ENCODE measurements at regions not wholly inside any gene's neighbourhood (a gene's known extent, or its start where the extent isn't known, plus 50 kb on each side); places are given as distances from the start of the nearest gene placed in this dataset.
"Not testable (repeated sequence)": the region's sequence is repeated elsewhere in the genome, so short reads cannot be mapped to it uniquely, and the experiment has no call there.

DNA sequence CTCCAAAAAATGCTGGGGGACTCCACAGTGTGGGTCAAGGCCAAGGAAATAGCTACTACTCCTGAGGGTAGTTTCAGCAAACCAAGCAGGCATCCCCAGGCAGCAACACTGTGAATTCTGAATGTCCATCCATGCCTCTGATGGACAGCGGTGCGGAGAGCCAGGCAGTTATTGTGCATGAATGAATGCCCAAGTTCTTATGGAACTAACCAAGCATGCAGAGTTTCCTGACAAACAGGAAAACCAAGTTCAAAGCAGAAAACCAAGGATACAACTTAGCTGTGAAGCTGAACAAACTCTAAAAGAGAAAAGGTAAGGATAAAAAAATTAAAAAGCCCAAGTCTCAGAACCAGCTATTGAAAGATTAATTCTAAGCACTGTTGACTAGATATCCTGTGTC, 642.6 kb upstream of the HS3ST1 start:
- no peak for DNase-seq (ENCODE audit: low read depth)

- no peak for DNase-seq (ENCODE audit: low read depth)
These were observed 625.3 kb upstream of the HS3ST1 start for GRCh38 chr4:12053966-12054365.

GRCh38 chr4:12053556-12053955, 624.9 kb upstream of the HS3ST1 start:
- DNase-seq (ENCODE audit: low read depth): no peak

GRCh38 chr4:12050357-12050756, 621.7 kb upstream of the HS3ST1 start:
- DNase-seq (ENCODE audit: low read depth): no peak

DNA sequence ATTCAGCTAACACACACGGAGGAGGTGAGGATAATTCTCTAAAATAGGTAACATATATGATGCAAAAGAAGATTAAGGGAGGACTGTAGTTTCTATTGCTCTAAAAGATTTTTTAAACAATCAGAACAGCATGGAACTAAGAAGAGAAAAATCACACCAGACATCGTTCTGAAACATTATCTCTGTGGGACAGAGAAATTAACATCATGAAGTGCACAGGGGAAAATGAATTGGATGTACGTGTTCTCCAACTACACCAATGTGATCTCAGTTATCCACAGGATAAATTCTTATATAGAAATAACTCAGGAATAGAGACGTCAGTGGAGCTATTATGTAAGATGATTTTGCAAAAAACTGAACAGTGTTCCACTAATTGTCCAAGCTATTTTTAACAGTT, 614.1 kb upstream of the HS3ST1 start:
- no peak for DNase-seq (ENCODE audit: low read depth)

- no peak for DNase-seq (ENCODE audit: low read depth)
These were observed 613.1 kb upstream of the HS3ST1 start for GRCh38 chr4:12041828-12042227.

DNA sequence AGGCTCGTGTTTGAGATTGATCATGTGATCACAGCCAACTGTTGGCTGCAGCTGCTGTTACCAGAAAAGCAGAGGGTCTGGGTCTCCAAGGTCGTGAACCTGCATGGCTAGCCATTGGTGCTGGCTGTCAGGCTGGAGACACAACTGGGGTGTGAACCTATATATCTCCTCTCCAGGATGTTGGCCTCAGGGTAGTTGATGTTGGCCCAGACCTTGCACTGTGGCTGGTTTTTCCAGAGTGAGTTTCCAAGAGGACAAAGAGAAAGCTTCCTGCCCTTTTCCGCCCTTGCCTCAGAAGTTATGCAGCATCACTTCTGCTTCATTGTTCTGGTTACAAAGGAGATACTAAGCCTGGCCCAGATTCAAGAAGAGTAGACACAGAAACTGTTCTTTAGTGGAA, 607.8 kb upstream of the HS3ST1 start:
- no peak for DNase-seq (ENCODE audit: low read depth)

- DNase-seq (ENCODE audit: low read depth): no peak
These were observed 599.6 kb upstream of the HS3ST1 start for GRCh38 chr4:12028258-12028657.

GRCh38 chr4:12022409-12022808, 593.7 kb upstream of the HS3ST1 start:
- DNase-seq (ENCODE audit: low read depth): no peak

DNA sequence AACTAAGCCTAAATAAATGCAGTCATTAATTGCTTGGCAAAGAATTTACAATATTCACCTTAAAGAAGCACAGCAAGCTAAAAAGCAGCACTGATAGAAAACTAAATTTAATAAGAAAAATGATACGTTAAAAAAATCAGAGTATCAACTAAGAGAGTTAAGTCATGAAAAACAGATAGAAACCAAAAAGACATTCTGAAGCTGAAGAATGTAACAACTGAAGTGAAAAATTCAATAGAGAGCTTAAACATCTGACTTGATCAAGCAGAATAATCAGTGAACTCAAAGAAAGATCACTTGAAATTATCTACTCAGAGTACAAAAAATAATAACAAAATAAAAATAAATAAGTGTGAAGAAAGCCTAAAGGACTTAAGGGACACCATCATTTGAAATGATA, 588.0 kb upstream of the HS3ST1 start:
- DNase-seq (ENCODE audit: low read depth): no peak

- no peak for DNase-seq (ENCODE audit: low read depth)
These were observed 576.8 kb upstream of the HS3ST1 start for GRCh38 chr4:12005471-12005870.

GRCh38 chr4:11996581-11996980, 567.9 kb upstream of the HS3ST1 start:
- DNase-seq (ENCODE audit: low read depth): not testable (repeated sequence)

GRCh38 chr4:11976726-11977263, 548.1 kb upstream of the HS3ST1 start:
- DNase-seq (ENCODE audit: low read depth): no peak

DNA sequence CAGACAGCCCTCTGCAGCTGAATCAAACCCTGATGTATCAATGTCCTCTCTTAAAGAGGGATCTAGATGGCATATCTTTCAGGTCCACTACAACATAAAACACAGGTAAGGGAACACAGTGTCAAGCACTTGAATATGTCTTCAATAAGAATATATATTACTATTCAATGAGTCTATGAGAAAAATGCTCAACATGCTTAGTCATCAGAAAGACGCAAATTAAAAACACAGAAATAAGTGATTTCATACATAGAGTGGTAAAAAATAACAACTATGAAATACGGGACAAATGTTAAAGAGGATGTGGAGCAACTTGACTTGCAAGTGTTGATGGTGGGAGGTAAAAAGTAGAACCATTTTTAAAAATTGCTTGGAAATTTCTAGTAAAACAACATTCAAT, 544.6 kb upstream of the HS3ST1 start:
- DNase-seq (ENCODE audit: low read depth): no peak

DNA sequence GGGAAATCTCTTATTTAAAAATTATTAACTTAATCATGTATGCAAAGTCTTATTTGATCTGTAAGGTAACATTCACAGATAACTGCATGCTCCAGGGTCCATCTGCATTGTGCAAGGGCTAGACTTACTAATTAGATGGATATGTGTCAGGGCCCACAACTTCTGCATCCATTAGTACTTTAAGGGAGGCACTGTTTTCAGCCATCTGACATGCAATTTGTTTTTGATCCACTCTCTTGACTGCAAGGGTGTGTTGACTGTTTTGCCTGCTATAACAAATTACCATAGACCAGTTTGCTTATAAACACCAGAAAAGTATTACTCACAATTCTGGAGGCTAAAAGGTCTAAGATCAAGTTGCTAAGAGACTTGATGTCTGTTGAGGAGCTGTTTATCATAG, 542.1 kb upstream of the HS3ST1 start:
- DNase-seq (ENCODE audit: low read depth): no peak

GRCh38 chr4:11966782-11967181, 538.1 kb upstream of the HS3ST1 start:
- no peak for DNase-seq (ENCODE audit: low read depth)

GRCh38 chr4:11954093-11954492, 525.4 kb upstream of the HS3ST1 start:
- DNase-seq (ENCODE audit: low read depth): no peak

DNA sequence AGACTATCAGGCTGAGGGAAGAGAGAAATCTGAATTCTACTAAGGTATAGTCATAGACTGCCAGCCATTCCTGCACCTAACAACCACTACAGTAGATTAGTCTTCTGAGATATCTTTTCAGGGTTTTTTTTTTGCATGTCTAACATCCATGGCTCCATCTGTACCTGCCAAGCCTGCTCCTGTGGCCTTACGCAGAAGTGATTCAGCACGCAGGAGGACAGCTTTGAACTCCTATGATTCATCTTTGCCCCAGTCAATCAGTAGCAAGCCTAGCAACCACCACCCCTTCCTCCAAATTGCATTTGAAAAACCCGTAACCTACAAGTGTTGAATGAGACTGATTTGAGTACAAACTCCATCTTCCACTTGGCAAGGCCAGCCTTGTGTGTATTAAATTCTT, 520.7 kb upstream of the HS3ST1 start:
- no peak for DNase-seq (ENCODE audit: low read depth)

DNA sequence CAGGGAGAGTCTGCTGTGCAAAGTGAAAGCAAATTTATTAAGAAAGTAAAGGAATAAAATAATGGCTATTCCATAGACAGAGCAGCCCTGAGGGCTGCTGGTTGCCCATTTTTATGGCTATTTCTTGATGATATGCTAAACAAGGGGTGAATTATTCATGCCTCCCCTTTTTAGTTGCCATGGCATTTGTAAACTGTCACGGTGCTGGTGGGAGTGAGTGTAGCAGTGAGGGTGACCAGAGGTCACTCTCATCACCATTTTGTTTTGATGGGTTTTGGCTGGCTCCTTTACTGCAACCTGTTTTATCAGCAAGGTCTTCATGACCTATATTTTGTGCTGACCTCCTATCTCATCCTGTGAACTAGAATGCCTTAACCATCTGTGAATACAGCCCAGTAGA, 518.9 kb upstream of the HS3ST1 start:
- DNase-seq (ENCODE audit: low read depth): not testable (repeated sequence)

DNA sequence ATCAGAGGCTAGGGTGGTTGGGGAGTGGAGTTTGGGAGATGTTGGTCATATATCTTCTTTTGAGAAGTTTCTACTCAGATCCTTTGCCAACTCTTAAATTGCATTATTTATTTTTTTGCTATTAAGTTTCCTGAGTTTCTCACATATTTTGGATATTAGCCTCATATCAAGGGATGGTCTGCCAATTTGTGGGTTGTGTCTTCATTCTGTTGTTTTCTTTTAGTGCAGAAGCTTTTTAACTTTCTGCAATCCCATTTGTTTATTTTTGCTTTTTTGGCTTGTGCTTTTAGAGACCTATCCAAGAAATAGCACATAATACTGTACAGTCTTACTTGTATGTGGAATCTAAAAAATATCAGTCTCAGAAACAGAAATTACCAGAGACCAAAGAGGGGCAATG, 509.2 kb upstream of the HS3ST1 start:
- no peak for DNase-seq (ENCODE audit: low read depth)

DNA sequence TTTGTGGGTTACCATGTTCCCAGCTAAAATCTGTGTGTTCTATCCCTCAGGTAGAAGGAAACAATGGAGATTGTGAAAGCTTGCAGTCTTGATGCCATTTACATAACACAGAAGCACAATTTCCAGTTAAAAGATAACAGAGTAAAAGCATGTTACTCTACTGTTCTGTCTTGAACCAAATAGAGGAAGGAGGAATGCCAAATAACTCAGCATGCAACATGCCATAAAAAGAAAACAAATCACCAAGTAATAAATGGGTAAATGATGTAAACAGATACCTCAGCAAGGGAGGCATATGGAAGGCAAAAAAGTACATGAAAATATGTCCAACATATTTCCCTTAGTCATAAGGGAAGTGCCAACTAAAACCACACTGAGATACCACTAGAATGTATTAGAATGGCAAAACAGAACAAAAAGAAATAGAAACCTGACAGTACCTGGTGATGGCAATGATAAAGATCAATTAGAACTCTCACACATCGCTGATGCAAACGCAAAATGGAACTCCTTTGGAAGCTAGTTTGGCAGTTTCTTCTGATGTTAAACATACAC, 502.6 kb upstream of the HS3ST1 start:
- no peak for DNase-seq (ENCODE audit: low read depth)

DNA sequence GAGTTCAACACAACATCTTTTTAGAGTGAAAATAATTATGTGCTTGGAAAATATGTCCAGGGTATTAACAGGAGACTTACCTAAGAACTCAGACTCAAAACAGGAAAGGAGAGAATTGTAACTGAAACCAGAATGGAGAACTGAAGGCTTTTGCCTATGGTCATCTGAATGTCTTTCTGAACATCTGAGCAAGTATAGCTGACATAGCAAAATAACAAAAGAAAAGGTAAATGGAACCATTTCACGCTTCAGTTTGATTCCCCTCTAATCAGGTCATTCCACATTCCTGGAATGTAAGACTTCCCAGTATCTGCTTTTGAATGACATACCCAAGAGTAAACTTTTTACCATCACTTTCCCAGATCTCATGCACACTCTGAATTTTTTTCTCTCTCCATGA, 500.4 kb upstream of the HS3ST1 start:
- no peak for DNase-seq (ENCODE audit: low read depth)

DNA sequence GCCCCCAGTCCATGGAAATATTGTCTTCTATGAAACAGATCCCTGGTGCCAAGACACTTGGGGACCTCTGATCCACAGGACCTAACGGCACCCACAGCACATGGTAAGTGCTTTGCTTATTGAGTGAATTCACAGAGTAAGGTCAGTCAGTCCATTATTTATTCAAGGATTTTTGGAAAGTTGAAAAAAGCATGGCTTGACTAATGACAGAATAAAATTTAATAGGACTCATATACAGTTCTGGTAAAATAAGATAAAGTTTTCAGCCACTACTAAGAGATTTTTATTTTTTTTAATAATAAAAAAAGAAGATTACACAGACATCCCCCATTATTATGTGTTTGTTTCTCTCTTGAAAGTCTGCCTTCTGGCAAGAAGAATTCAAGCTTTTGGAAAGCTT, 490.6 kb upstream of the HS3ST1 start:
- no peak for DNase-seq (ENCODE audit: low read depth)

- no peak for DNase-seq (ENCODE audit: low read depth)
These were observed 485.7 kb upstream of the HS3ST1 start for GRCh38 chr4:11914406-11914805.

DNA sequence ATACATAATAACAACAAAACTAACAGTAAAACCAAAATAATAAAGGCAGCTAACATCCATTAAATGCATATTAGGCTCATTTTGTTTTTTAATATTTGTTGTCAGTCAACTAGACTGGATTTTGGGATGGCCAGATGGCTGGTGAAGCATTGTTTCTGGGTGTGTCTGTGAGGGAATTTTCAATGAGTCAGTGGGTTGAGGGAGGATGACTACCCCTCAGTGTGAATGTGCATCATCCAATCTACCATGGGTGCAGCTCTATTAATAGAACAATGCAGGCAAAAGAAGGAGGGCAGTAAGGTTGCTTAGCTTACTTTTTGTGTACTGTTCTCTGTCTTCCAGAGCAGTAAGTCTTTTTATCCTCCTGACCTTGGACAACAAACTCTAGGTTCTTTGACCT, 484.2 kb upstream of the HS3ST1 start:
- no peak for DNase-seq (ENCODE audit: low read depth)

Data from activated T-cell treated with anti-CD3 and anti-CD28 coated beads for 1 hour (primary cell).